Heart left ventricle (tissue), 16 donors: ENCODE measurements at regions not wholly inside any gene's neighbourhood (a gene's known extent, or its start where the extent isn't known, plus 50 kb on each side); places are given as distances from the start of the nearest gene placed in this dataset.

ENCODE experiments used
- ATAC-seq, 4 donors: fragments of 200-7000 bp; cut with Tn5 transposase; one replicate each; pipeline ENCODE4 v1.9.1; 2020 to 2022; ENCODE audit warnings: moderate library complexity in 4 of 4, mild to moderate bottlenecking in 3 of 4, moderate number of reproducible peaks in 1 of 4
- DNase-seq, 5 donors: peaks; one replicate each; pipeline ENCODE4 v3.0.0-alpha.2; 2020
- H3K27ac ChIP-seq, 12 donors: fragments of 200-600 bp; sonication (generic) in 4 of 12; one replicate each; pipeline versions ENCODE4 v1.5.0 to v1.8.0; 2016 to 2022; ENCODE audit warnings: mild to moderate bottlenecking in 2 of 12
- H3K27me3 ChIP-seq, 9 donors: fragments of 200-600 bp; sonication (generic) in 2 of 9; one replicate each; pipeline versions ENCODE4 v1.5.1 to v1.8.0; 2016 to 2022; ENCODE audit warnings: mild to moderate bottlenecking in 3 of 9
- H3K36me3 ChIP-seq, 9 donors: fragments of 200-600 bp; sonication (generic) in 2 of 9; one replicate each; pipeline versions ENCODE4 v1.5.0 to v1.8.0; 2018 to 2022; ENCODE audit warnings: mild to moderate bottlenecking in 2 of 9
- H3K4me1 ChIP-seq, 12 donors: fragments of 200-600 bp; sonication (generic) in 4 of 12; one replicate each; pipeline versions ENCODE4 v1.5.0 to v1.8.0; 2016 to 2022; ENCODE audit warnings: mild to moderate bottlenecking in 3 of 12
- H3K4me3 ChIP-seq, 12 donors: fragments of 200-600 bp; sonication (generic) in 4 of 12; one replicate each; pipeline versions ENCODE4 v1.5.0 to v1.8.0; 2017 to 2022; ENCODE audit warnings: mild to moderate bottlenecking in 9 of 12, moderate library complexity in 4 of 12
- H3K9me3 ChIP-seq, 12 donors: fragments of 200-600 bp; sonication (generic) in 4 of 12; one replicate each; pipeline versions ENCODE4 v1.5.0 to v1.8.0; 2016 to 2022; ENCODE audit warnings: mild to moderate bottlenecking in 1 of 12
- POLR2A ChIP-seq, 2 donors: fragments of 450-650 bp; IDR thresholded peaks; one replicate each; pipeline ENCODE4 v1.6.1; 2017; ENCODE audit warnings: antibody characterized with exemption in 2 of 2, mild to moderate bottlenecking in 2 of 2, moderate library complexity in 2 of 2
- WGBS, 4 donors: extraction: QIAGEN DNeasy Blood & Tissue Kit in 2 of 4; methylation state at CpG; one replicate each; pipeline versions ENCODE4 v1.1.5 to v1.1.7; 2013 to 2018; 5-methylcytosine and 5-hydroxymethylcytosine counted together
- intact Hi-C, 10 donors: fragments of 100-400 bp; cut with DNase I; formaldehyde crosslinking; loops; one replicate each; pipeline versions ENCODE4 v1.11.1 to v1.14.2; 2022
- TF ChIP-seq, protein P1 (sequence below), 12 donors: fragments of 200-600 bp; sonication (generic) in 4 of 12; IDR thresholded peaks; one replicate each; pipeline versions ENCODE4 v1.5.0 to v1.8.0; 2018 to 2022; ENCODE audit warnings: antibody characterized with exemption in 12 of 12, mild to moderate bottlenecking in 5 of 12
- donor health status: ischemic (EF 13 %, LVEDD 7.1; RV severe dilation, severe dysfunction).
- donor health status: healthy with polysubstance abuse.
- donor health status: DM: no; HTN: yes; CAD: no.
- donor health status: DM: no; HTN: no; CAD: no.
- donor health status: ischemic (EF 25% LVEDD 6.9; RV normal size, moderate dysfunction).
- donor health status: ischemic (EF 25% LVEDD 5.7; RV mildly dilated, moderate dysfunction).
- donor health status: healthy.
- donor health status: DM: yes; HTN: yes; CAD: no.
- donor health status: ischemic (EF 35%, LVEDD 5.7; RV mildly dilated, moderate dysfunction).
- donor health status: nonischemic (EF 11% LVEDD 7.7; RV severe dilation, severe dysfunction).
- donor health status: DM: yes; HTN: yes; CAD: no.
- donor health status: PGD.
- donor health status: ischemic (EF 29% LVEDD 5.4; RV normal size, mild dysfunction).
- donor health status: nonischemic (EF 23%, LVEDD 6.1; RV moderate dilation, normal function).

DNA sequence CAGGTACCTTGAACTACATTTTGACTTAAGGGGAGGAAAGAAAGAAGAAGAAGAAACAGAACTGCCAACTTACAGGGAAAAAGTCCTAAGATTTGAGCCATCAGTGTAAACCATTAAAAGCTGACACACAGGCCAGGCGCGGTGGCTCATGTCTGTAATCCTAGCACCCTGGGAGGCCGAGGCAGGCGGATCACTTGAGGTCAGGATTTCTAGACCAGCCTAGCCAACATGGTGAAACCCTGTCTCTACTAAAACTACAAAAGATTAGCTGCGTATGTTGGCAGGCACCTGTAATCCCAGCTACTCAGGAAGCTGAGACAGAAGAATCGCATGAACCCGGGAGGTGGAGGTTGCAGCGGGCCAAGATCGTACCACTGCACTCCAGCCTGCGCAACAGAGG lies 389.7 kb upstream of the FAM241A start:
- Histone ChIP-seq H3K9me3 (no peaks in the 10 kb centered on the region), H3K4me1 (no peaks in the 10 kb centered on the region), H3K4me3 (no peak overlapping the region), H3K27me3 (no peaks in the 10 kb centered on the region), H3K27ac (no peak overlapping the region), H3K36me3 (no peaks in the 10 kb centered on the region)
- DNase-seq (no peak), ATAC-seq (no peak)
- TF ChIP-seq, protein P1, sequence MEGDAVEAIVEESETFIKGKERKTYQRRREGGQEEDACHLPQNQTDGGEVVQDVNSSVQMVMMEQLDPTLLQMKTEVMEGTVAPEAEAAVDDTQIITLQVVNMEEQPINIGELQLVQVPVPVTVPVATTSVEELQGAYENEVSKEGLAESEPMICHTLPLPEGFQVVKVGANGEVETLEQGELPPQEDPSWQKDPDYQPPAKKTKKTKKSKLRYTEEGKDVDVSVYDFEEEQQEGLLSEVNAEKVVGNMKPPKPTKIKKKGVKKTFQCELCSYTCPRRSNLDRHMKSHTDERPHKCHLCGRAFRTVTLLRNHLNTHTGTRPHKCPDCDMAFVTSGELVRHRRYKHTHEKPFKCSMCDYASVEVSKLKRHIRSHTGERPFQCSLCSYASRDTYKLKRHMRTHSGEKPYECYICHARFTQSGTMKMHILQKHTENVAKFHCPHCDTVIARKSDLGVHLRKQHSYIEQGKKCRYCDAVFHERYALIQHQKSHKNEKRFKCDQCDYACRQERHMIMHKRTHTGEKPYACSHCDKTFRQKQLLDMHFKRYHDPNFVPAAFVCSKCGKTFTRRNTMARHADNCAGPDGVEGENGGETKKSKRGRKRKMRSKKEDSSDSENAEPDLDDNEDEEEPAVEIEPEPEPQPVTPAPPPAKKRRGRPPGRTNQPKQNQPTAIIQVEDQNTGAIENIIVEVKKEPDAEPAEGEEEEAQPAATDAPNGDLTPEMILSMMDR (IDR thresholded peaks at IDR 0.05) = no peak
- no peak for TF ChIP-seq POLR2A (IDR thresholded peaks at IDR 0.05)
- 88 to 92% (median 91%) methylated on average over 10 of the region's 10 CpGs for WGBS, 4 donors
- intact Hi-C loops = no loop called here

- Histone ChIP-seq H3K36me3 (no peaks in the 10 kb centered on the region), H3K4me1 (no peaks in the 10 kb centered on the region), H3K9me3 (peaks cover 0 to 7% (median 0%) of the 10 kb centered on the region in 12 donors), H3K4me3 (no peak overlapping the region), H3K27ac (no peak overlapping the region), H3K27me3 (no peaks in the 10 kb centered on the region)
- intact Hi-C loops = no loop called here
- DNase-seq = no peak
- no peak for ATAC-seq
- 19 to 31% (median 21%) methylated on average over 4 of the region's 4 CpGs for WGBS, 4 donors
- TF ChIP-seq POLR2A (IDR thresholded peaks at IDR 0.05) = no peak
- TF ChIP-seq, protein P1 (IDR thresholded peaks at IDR 0.05) = no peak
Observed at GRCh38 chr4:111761531-111761930, 383.7 kb upstream of the FAM241A start.

DNA sequence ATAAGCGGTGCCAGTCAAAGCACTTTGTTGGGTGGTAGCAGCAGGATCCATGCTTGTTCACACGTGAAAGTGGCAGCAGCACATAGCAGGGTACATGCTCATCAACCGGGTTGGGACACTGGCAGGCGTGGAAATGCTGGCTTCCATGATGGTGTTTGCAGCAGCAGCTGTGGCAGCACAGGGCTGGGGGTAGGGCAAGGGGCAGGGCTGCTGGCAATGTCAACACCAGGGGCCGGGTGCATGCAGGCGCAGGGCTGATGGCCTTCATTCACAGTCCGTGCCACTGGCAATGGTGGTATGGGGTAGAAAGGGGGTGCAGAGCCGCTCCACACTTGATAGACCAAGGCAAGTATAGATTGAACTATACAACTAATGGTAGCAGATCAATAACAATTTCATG lies 374.7 kb upstream of the FAM241A start:
- Histone ChIP-seq H3K4me3 (no peak overlapping the region), H3K27me3 (no peaks in the 10 kb centered on the region), H3K27ac (no peak overlapping the region), H3K9me3 (peaks cover 0 to 8% (median 0%) of the 10 kb centered on the region in 12 donors), H3K4me1 (no peaks in the 10 kb centered on the region), H3K36me3 (no peaks in the 10 kb centered on the region)
- DNase-seq = peak in 1 of 5 donors; percentile 59
- intact Hi-C loops = no loop called here
- 61 to 84% (median 77%) methylated on average over 8 of the region's 8 CpGs for WGBS, 4 donors
- TF ChIP-seq POLR2A (IDR thresholded peaks at IDR 0.05) = no peak
- TF ChIP-seq, protein P1 (IDR thresholded peaks at IDR 0.05) = no peak
- ATAC-seq = no peak

DNA sequence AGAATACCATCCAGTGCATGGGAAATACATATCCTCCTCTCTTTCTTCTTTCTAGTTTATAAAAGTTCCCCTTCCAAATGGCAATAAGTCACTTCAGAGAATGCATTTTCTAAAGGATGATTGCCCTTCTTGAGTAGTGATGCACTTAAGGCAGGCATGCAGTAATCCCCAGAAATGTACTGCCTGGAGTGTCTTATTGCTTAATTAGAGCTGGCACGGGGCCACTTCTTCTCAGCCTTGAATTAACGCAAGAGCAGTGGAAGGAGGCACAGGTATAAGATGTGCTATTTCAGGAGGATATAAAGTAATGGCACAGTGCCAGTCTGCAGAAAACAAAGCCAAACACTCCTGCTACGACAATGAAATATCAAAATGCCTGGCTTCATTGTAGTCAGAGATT lies 371.4 kb upstream of the FAM241A start:
- Histone ChIP-seq H3K4me3 (no peak overlapping the region), H3K36me3 (no peaks in the 10 kb centered on the region), H3K9me3 (no peaks in the 10 kb centered on the region), H3K27me3 (peaks cover 0 to 3% (median 0%) of the 10 kb centered on the region in 9 donors), H3K4me1 (no peaks in the 10 kb centered on the region), H3K27ac (no peak overlapping the region)
- ATAC-seq (no peak), DNase-seq (no peak)
- no peak for TF ChIP-seq POLR2A (IDR thresholded peaks at IDR 0.05)
- TF ChIP-seq, protein P1 (IDR thresholded peaks at IDR 0.05) = no peak
- 53 to 62% (median 58%) methylated on average over 3 of the region's 3 CpGs for WGBS, 4 donors
- intact Hi-C loops = no loop called here
